ENCODE measurements at regions not wholly inside any gene's neighbourhood (a gene's known extent, or its start where the extent isn't known, plus 50 kb on each side); places are given as distances from the start of the nearest gene placed in this dataset.

- DNase-seq (ENCODE audit: low spot score) (no peak), ATAC-seq (no peak)
- TF ChIP-seq HMGXB4 (CRISPR knock-in tag; IDR thresholded peaks at IDR 0.05) (no peak), ZNF219 (CRISPR knock-in tag; IDR thresholded peaks at IDR 0.05; ENCODE audit: borderline replicate concordance) (no peak), GABPB1 (CRISPR knock-in tag; IDR thresholded peaks at IDR 0.05) (no peak), FOXJ3 (CRISPR knock-in tag; IDR thresholded peaks at IDR 0.05; ENCODE audit: borderline replicate concordance) (no peak), NR2C2 (CRISPR knock-in tag; IDR thresholded peaks at IDR 0.05) (no peak), NR3C1 (CRISPR knock-in tag; conservative IDR thresholded peaks at IDR 0.05; ENCODE audit: low read depth) (no peak), ZNF416 (CRISPR knock-in tag; IDR thresholded peaks at IDR 0.05) (no peak), RORB (CRISPR knock-in tag; IDR thresholded peaks at IDR 0.05) (no peak), CREB1 (CRISPR knock-in tag; IDR thresholded peaks at IDR 0.05) (no peak), ZNF281 (CRISPR knock-in tag; IDR thresholded peaks at IDR 0.05) (no peak), OVOL2 (CRISPR knock-in tag; IDR thresholded peaks at IDR 0.05; ENCODE audit: borderline replicate concordance) (no peak), ERG (CRISPR knock-in tag; IDR thresholded peaks at IDR 0.05) (no peak), EMX1 (CRISPR knock-in tag; IDR thresholded peaks at IDR 0.05) (no peak)
- H3K27me3 Mint-ChIP-seq (ENCODE audit: low read depth): no peaks in the 10 kb centered on the region; the same call in 1 of the 2 replicates
- H3K4me1 Mint-ChIP-seq: peaks cover 13% of the 10 kb centered on the region
- no peaks in the 10 kb centered on the region for H3K36me3 Mint-ChIP-seq
- no peak overlapping the region for H3K27ac Mint-ChIP-seq
- no peak overlapping the region for H3K4me3 Mint-ChIP-seq
- peaks cover 6% of the 10 kb centered on the region for H3K9me3 Mint-ChIP-seq
- CTCF ChIA-PET: no interaction called here
- POLR2A ChIA-PET: no interaction called here
Observed at GRCh38 chr4:10369517-10369916, 87.7 kb downstream of the ZNF518B start.

GRCh38 chr4:10366628-10367027 lies 90.6 kb downstream of the ZNF518B start:
- ChIA-PET POLR2A (no interaction called here), CTCF (no interaction called here)
- no peak overlapping the region for H3K27ac Mint-ChIP-seq
- ATAC-seq: no peak
- DNase-seq (ENCODE audit: low spot score): no peak
- peaks cover 4% of the 10 kb centered on the region for H3K4me1 Mint-ChIP-seq
- TF ChIP-seq ATF3 (CRISPR knock-in tag; conservative IDR thresholded peaks at IDR 0.05) (no peak), JAZF1 (CRISPR knock-in tag; IDR thresholded peaks at IDR 0.05) (no peak), TEAD4 (CRISPR knock-in tag; IDR thresholded peaks at IDR 0.05) (no peak), ZNF219 (CRISPR knock-in tag; IDR thresholded peaks at IDR 0.05; ENCODE audit: borderline replicate concordance) (no peak), GRHL2 (CRISPR knock-in tag; IDR thresholded peaks at IDR 0.05; ENCODE audit: insufficient replicate concordance, severe bottlenecking) (no peak), NR3C1 (CRISPR knock-in tag; conservative IDR thresholded peaks at IDR 0.05; ENCODE audit: low read depth) (no peak), STAT6 (CRISPR knock-in tag; conservative IDR thresholded peaks at IDR 0.05; ENCODE audit: low read depth) (no peak), ZNF317 (CRISPR knock-in tag; IDR thresholded peaks at IDR 0.05; ENCODE audit: borderline replicate concordance, low read depth) (no peak), TEAD1 (CRISPR knock-in tag; IDR thresholded peaks at IDR 0.05) (no peak), OVOL2 (CRISPR knock-in tag; IDR thresholded peaks at IDR 0.05; ENCODE audit: borderline replicate concordance) (no peak), GABPB1 (CRISPR knock-in tag; IDR thresholded peaks at IDR 0.05) (no peak), MLX (CRISPR knock-in tag; IDR thresholded peaks at IDR 0.05) (no peak)
- H3K9me3 Mint-ChIP-seq: peaks cover 1% of the 10 kb centered on the region; the same call in 1 of the 2 replicates
- no peaks in the 10 kb centered on the region; the same call in 1 of the 2 replicates for H3K27me3 Mint-ChIP-seq (ENCODE audit: low read depth)
- H3K4me3 Mint-ChIP-seq: no peak overlapping the region
- H3K36me3 Mint-ChIP-seq: no peaks in the 10 kb centered on the region

Data from WTC11 (cell line).